MM.1S (cell line): ENCODE measurements at regions not wholly inside any gene's neighbourhood (a gene's known extent, or its start where the extent isn't known, plus 50 kb on each side); places are given as distances from the start of the nearest gene placed in this dataset.

Source experiments
- DNase-seq: peaks from one replicate; pipeline ENCODE4 v3.0.0-alpha.2; 2015
- H2AFZ ChIP-seq: fragments of 300-600 bp; sonication (generic); 2 replicates; pipeline ENCODE4 v1.6.0; 2016; ENCODE audit warnings: antibody characterized with exemption, low read length
- H3F3A ChIP-seq: fragments of 300-600 bp; sonication (generic); 2 replicates; pipeline ENCODE4 v1.6.1; 2016; ENCODE audit warnings: mild to moderate bottlenecking, antibody characterized with exemption, low read length, moderate library complexity, mixed read lengths; ENCODE audit not compliant: insufficient read depth
- H3K27ac ChIP-seq: fragments of 300-600 bp; sonication (generic); 2 replicates; pipeline ENCODE4 v1.5.1; 2016; ENCODE audit warnings: mild to moderate bottlenecking, low read length
- H3K27me3 ChIP-seq: fragments of 300-600 bp; sonication (generic); replicated peaks from 2 replicates; pipeline ENCODE4 v1.6.0; 2016; ENCODE audit warnings: low read length; ENCODE audit not compliant: insufficient read depth
- H3K36me3 ChIP-seq: fragments of 300-600 bp; sonication (generic); replicated peaks from 2 replicates; pipeline ENCODE4 v1.6.1; 2016; ENCODE audit warnings: mild to moderate bottlenecking, low read length, mixed read lengths; ENCODE audit not compliant: insufficient read depth
- H3K4me1 ChIP-seq: fragments of 300-600 bp; sonication (generic); 2 replicates; pipeline ENCODE4 v1.6.1; 2016; ENCODE audit warnings: low read length, mixed read lengths
- H3K4me2 ChIP-seq: fragments of 300-600 bp; sonication (generic); 2 replicates; pipeline ENCODE4 v1.6.0; 2016; ENCODE audit warnings: low read depth, low read length
- H3K4me3 ChIP-seq: fragments of 300-600 bp; sonication (generic); 2 replicates; pipeline ENCODE4 v1.5.1; 2016; ENCODE audit warnings: low read length, mixed read lengths
- H3K79me2 ChIP-seq: fragments of 300-600 bp; sonication (generic); 2 replicates; pipeline ENCODE4 v1.6.1; 2016; ENCODE audit warnings: mixed run types, low read length, mixed read lengths
- H3K9ac ChIP-seq: fragments of 300-600 bp; sonication (generic); 2 replicates; pipeline ENCODE4 v1.6.1; 2016; ENCODE audit warnings: low read length, mixed read lengths
- H3K9me2 ChIP-seq: fragments of 300-600 bp; sonication (generic); replicated peaks from 2 replicates; pipeline ENCODE4 v1.6.1; 2016; ENCODE audit warnings: mild to moderate bottlenecking, low read length, mixed read lengths; ENCODE audit not compliant: insufficient read depth
- H3K9me3 ChIP-seq: fragments of 300-600 bp; sonication (generic); replicated peaks from 2 replicates; pipeline ENCODE4 v1.6.1; 2016; ENCODE audit warnings: mild to moderate bottlenecking, low read length, mixed read lengths; ENCODE audit not compliant: insufficient read depth
- H4K20me1 ChIP-seq: fragments of 300-600 bp; sonication (generic); 2 replicates; pipeline ENCODE4 v1.6.1; 2016; ENCODE audit warnings: mild to moderate bottlenecking, low read length, moderate library complexity, mixed read lengths; ENCODE audit not compliant: insufficient read depth
- CTCF ChIP-seq: fragments of 300-600 bp; sonication (generic); IDR thresholded peaks from 2 replicates; pipeline ENCODE4 v1.5.1; 2016; ENCODE audit warnings: antibody characterized with exemption, low read length, mixed read lengths
- EZH2 ChIP-seq: fragments of 300-600 bp; sonication (generic); optimal IDR thresholded peaks from 2 replicates; pipeline ENCODE3; 2017; ENCODE audit warnings: low read depth, mild to moderate bottlenecking, antibody characterized with exemption, low read length, mixed read lengths
- EZH2phosphoT487 ChIP-seq: fragments of 300-600 bp; sonication (generic); IDR thresholded peaks from 2 replicates; pipeline ENCODE4 v1.6.1; 2018; ENCODE audit warnings: antibody characterized with exemption, low read length

GRCh38 chr11:28631148-28631547 lies 523.0 kb downstream of the METTL15 start:
- H3K4me3 ChIP-seq: no peak overlapping the region
- H3K9me3 ChIP-seq: no peaks in the 10 kb centered on the region
- H3F3A ChIP-seq: no peaks in the 10 kb centered on the region
- TF ChIP-seq EZH2phosphoT487 (no peak), CTCF (no peak), EZH2 (no peak)
- H3K9ac ChIP-seq: no peak overlapping the region
- no peak overlapping the region for H3K27ac ChIP-seq
- no peaks in the 10 kb centered on the region for H3K27me3 ChIP-seq
- no peak for DNase-seq
- no peaks in the 10 kb centered on the region for H3K79me2 ChIP-seq
- no peaks in the 10 kb centered on the region for H4K20me1 ChIP-seq
- no peak overlapping the region for H3K4me2 ChIP-seq
- no peaks in the 10 kb centered on the region for H3K36me3 ChIP-seq
- no peak overlapping the region for H2AFZ ChIP-seq
- no peaks in the 10 kb centered on the region for H3K4me1 ChIP-seq
- no peaks in the 10 kb centered on the region for H3K9me2 ChIP-seq

- Histone ChIP-seq H3K9me3 (no peaks in the 10 kb centered on the region), H3F3A (no peaks in the 10 kb centered on the region), H3K9ac (no peak overlapping the region), H3K4me3 (no peak overlapping the region), H3K27me3 (no peaks in the 10 kb centered on the region), H3K27ac (no peak overlapping the region), H3K4me1 (no peaks in the 10 kb centered on the region), H3K36me3 (no peaks in the 10 kb centered on the region), H2AFZ (no peak overlapping the region), H3K79me2 (no peaks in the 10 kb centered on the region), H3K4me2 (no peak overlapping the region), H4K20me1 (no peaks in the 10 kb centered on the region), H3K9me2 (no peaks in the 10 kb centered on the region)
- no peak for TF ChIP-seq EZH2phosphoT487
- no peak for TF ChIP-seq EZH2
- TF ChIP-seq CTCF: no peak
- DNase-seq: no peak
Measured at GRCh38 chr11:28629235-28629634, 521.0 kb downstream of the METTL15 start.

GRCh38 chr11:28628412-28628811 lies 520.2 kb downstream of the METTL15 start:
- Histone ChIP-seq H3K9ac (no peak overlapping the region), H3K27me3 (no peaks in the 10 kb centered on the region), H3K4me1 (no peaks in the 10 kb centered on the region), H3K36me3 (no peaks in the 10 kb centered on the region), H3K27ac (no peak overlapping the region), H3K4me3 (no peak overlapping the region), H3F3A (no peaks in the 10 kb centered on the region), H3K9me2 (no peaks in the 10 kb centered on the region), H3K4me2 (no peak overlapping the region), H3K79me2 (no peaks in the 10 kb centered on the region), H3K9me3 (no peaks in the 10 kb centered on the region), H2AFZ (no peak overlapping the region), H4K20me1 (no peaks in the 10 kb centered on the region)
- DNase-seq: no peak
- TF ChIP-seq CTCF (no peak), EZH2 (no peak), EZH2phosphoT487 (no peak)
